ENCODE measurements at regions not wholly inside any gene's neighbourhood (a gene's known extent, or its start where the extent isn't known, plus 50 kb on each side); places are given as distances from the start of the nearest gene placed in this dataset.

- no peak for DNase-seq (ENCODE audit: low read depth in 2 of 2)
These were observed 181.5 kb downstream of the USP12 start for GRCh38 chr13:26989957-26990713.

GRCh38 chr13:26989261-26989956 is 182.2 kb downstream of the USP12 start:
- no peak for DNase-seq (ENCODE audit: low read depth in 2 of 2)

- no peak for DNase-seq (ENCODE audit: low read depth in 2 of 2)
These were observed 183.4 kb downstream of the USP12 start for GRCh38 chr13:26988059-26988769.

DNA sequence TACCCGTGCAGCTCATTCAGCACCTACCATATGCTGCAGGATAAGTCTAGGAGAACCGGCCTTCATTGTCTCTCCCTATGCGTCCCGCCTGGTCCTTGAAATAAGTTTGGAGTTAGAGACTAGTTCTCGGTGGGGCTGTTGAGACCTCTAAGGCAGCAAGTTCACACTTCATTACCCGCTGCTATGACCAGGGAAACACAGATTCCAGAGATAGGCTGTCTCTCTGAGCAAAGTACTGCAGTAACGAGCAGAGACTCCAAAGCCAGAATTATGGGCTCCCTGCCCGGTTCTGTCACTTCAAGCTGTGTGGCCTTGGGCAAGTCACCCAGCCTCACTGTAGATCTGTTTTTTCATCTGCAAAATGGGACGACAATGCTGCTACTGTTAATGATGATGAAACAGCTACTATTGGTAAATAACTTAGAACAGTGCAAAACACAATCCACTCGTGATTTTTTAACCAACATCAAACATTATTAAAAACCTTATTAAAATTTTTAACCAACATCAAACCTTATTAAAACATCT is 184.1 kb downstream of the USP12 start:
- no peak for DNase-seq (ENCODE audit: low read depth in 2 of 2)

GRCh38 chr13:26985285-26985878 is 186.2 kb downstream of the USP12 start:
- DNase-seq (ENCODE audit: low read depth in 2 of 2): peak; percentile 18 to 40

DNA sequence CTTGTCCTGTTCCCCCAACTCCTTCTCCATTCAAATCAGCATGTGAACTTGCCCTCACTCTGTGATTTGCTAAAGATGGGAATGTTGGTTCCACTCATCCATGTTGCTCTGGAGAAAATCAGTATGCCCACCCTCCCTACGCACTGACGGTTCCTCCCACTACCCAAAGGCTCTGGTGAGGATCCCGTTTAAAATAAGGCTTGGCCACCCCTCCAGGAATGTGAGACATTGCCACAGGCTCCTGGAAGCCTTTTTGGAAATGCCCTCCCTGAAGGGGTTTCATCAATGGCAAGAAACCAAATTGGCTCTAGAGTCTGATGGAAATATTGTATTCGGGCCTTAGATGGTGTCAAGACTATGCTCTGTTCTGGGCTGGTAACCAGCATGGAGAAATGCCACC is 187.3 kb downstream of the USP12 start:
- DNase-seq (ENCODE audit: low read depth in 2 of 2): no peak

DNA sequence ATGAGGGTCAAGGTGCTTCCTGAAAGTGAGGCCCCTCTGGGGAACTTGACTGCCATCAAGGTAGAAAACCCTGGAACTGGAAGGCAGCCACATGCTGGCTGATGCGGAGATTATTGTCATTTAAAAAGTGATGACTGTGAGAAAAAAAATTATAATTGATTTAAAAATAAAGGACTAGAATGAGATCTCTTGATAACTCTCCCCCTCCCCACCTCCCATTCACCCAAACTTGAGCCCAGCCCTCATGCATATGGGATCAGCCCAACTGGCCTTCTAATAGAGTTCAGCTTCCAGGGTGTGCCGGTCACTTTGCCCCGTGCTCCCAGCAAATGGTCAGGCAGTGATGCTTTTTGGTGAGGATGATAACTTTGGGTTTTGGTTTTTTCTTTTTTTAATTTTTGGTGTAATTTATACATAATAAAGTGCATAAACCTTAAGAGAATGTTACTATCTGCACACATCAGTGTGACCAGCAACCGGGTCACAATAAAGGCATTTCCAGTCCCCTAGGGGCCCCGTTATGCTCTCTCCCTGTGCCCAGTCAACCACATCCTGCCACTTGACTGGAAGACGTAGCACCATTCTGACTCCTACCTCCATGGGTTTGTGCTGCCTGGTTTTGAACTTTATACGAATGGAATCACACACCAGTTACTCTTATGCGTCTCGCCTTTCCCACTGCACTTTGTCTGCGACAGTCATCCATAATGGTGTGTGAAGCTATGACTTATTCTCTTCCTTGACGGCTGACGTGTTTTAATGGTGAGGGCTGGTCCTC is 187.9 kb downstream of the USP12 start:
- DNase-seq (ENCODE audit: low read depth in 2 of 2): no peak

DNA sequence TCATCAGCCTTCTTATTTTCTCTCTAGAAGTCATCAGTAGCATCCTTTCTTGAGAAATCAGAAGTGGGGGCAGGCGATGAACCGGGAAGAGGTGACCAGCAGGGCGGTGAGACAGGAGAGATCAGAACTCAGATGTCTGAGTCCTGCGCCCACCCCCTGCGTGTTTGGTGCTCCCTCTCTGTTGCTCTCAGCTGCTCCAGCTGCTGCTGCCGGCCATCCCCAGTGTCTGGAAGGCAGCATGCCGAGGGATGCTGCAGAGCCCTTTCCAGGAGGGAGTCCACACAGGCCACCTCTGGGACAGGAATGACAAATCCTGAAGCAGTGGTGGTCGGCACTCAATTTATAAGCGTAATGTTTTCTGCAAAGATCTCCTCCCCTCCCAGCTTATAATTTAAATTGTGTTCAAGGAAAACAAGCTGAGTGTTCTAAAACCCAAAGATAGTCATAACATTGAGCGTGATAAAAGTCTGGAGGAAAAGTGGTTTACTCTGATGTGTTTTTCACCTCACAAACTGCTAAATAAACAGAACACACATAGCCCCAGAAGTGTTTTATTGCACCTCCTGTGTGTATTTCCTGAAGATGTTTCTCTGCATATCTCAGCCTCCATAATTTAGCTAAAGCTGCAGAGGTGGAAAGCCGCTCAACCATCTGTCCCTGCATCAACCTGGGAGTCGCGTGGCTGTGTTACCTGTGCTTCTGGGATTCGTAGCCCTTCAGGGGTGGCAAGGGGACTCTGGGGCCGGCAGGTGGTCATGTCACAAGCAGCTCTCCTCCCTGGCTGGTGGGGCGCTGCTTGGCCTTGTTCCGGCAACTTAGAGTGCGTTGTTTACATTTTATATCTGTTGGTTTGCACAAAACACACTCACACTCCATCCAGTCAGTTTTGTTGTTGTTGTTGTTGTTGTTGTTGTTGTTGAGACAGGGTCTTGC is 191.2 kb downstream of the USP12 start:
- DNase-seq (ENCODE audit: low read depth in 2 of 2): no peak

GRCh38 chr13:26979334-26979733 is 192.3 kb downstream of the USP12 start:
- DNase-seq (ENCODE audit: low read depth in 2 of 2): no peak

DNA sequence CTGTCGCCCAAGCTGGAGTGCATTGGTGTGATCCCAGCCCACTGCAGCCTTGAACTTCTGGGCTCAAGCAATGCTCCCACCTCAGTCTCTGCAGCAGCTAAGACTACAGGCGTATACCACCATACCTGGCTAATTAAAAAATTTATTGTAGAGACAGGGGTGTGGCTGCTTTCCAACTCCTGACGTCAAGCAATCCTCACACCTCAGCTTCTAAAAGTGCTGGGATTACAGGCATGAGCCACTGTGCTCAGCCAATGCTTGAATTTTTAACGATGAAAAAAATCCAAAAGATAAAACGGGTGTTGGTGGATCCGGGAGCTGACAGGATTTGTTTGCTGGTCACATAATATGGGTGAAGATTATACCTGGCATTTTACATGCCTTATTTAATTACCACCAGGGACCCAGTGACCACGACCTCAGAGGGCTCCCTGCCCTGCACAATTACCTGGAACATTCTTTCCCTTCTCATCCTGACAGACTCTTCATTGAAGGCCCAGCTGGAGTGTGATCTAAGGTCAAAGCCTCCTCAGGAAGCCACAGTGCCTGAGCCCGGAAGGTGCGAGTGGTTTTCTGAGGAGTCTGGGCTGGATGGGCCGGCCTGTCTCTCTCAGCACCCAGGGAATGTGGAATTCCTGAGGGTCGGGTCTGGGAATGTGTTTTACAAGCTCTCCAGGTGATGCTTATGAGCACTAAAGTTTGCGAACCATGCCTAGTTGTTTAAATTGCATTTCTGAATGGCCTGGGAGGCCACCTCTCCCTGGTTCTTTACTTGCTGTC is 193.3 kb downstream of the USP12 start:
- no peak for DNase-seq (ENCODE audit: low read depth in 2 of 2)

DNA sequence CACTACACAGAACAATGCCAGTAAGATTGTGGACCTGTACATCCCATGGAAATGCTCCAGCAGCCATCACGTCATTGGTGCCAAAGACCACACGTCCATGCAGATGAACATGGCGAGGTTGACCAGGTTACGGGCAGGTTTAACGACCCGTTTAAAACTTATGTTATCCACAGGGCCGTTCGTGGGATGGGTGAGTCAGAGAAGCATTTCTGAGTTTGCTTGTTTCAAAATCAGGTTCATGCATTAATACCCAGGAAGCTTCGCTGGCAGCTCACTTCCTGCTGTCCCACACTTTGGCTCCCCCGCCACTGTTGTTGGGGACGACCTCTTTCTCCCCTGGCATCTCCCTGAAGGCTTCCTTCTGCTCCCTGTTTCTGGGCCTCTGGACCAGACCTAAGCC is 194.1 kb downstream of the USP12 start:
- DNase-seq (ENCODE audit: low read depth in 2 of 2): no peak

GRCh38 chr13:26976313-26976712 is 195.3 kb downstream of the USP12 start:
- DNase-seq (ENCODE audit: low read depth in 2 of 2): no peak

- no peak for DNase-seq (ENCODE audit: low read depth in 2 of 2)
These were observed 197.7 kb downstream of the USP12 start for GRCh38 chr13:26973946-26974345.

DNA sequence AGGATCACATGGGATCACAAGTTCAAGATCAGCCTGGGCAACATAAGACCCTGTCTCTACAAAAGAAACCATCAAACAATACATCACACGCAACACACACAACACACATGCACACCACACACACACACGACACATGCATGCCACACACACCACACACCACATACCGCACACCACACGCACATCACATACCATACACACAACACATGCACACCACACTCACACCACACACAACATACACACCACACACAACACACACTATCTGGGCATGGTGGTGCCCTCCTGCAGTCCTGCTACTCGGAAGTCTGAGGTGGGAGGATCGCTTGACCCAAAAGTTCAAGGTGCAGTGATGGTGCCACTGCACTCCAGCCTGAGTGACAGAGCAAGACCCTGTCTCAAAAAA is 198.3 kb downstream of the USP12 start:
- DNase-seq (ENCODE audit: low read depth in 2 of 2): no peak

GRCh38 chr13:26971990-26972887 is 199.4 kb downstream of the USP12 start:
- no peak for DNase-seq (ENCODE audit: low read depth in 2 of 2)

DNA sequence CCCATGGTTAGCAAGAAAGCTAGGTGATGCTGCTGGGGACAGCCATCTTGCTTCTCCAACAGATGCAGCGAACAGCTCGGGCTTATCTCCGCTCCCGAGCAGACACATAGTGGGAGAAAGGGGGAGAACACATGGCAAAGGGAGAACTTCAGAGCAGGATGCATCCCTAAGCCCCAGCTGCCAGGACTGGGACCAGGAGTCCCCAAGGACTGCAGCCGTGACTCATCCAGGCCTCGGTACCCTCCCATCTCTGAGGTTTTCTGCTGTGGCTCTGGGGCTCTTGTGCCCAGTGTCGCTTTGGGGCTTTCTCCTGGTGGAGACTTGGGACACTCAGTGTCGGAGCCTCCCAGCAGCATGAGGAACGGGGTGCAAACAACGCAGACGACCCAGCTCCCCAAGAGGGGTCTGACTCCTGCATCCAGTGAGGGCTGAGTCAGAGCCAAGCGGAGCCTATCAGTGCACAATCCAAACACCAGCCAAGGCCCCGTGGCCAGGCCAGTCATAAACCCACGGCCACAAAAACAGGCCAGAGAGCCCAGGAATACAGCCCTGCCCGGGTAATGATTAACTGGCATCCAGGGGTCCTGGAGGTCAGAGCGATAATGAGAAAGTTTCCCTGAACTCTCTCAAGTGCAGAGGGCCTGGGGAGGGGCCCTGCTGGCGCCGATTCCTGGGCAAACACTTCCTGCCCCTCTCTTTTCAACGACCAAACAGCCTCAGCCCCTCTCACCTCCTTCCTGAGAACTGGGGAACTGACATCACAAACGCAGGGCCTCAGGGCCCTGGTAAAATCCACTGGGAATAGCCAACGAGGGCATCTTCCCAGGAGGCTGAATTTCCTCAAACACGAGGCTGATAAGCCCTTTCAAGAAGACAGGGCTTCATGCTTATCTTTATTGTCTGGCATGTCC is 202.9 kb downstream of the USP12 start:
- DNase-seq (ENCODE audit: low read depth in 2 of 2): no peak

Measured in stimulated activated CD4-positive, alpha-beta T cell treated with anti-CD3 and anti-CD28 coated beads, Interleukin-1b, Interleukin-23, amount 100 ng/mL, for 1 hour (primary cell).